Neural cell (in vitro differentiated cells): ENCODE measurements at regions not wholly inside any gene's neighbourhood (a gene's known extent, or its start where the extent isn't known, plus 50 kb on each side); places are given as distances from the start of the nearest gene placed in this dataset.

Experiments used
- CTCF ChIP-seq: fragments of 450-650 bp; IDR thresholded peaks from 2 replicates; pipeline ENCODE4 v1.5.1; 2014; ENCODE audit warnings: antibody characterized with exemption, mild to moderate bottlenecking, moderate library complexity; ENCODE audit not compliant: poor library complexity, severe bottlenecking
- EP300 ChIP-seq: fragments of 450-650 bp; conservative IDR thresholded peaks from 2 replicates; pipeline ENCODE4 v1.6.1; 2014; ENCODE audit warnings: antibody characterized with exemption, mild to moderate bottlenecking, moderate library complexity; ENCODE audit not compliant: poor library complexity, severe bottlenecking
- EZH2 ChIP-seq: fragments of 200-600, 300-800 bp; shearing (Covaris generic), sonication (generic); IDR thresholded peaks from 2 replicates; pipeline ENCODE4 v1.6.1; 2014; ENCODE audit warnings: antibody characterized with exemption, low read length, borderline replicate concordance, mild to moderate bottlenecking; ENCODE audit not compliant: insufficient read depth, poor library complexity, severe bottlenecking
- POLR2AphosphoS5 ChIP-seq: IDR thresholded peaks from 2 replicates; pipeline ENCODE4 v1.6.1; 2012
- RAD21 ChIP-seq: fragments of 450-650 bp; conservative IDR thresholded peaks from 2 replicates; pipeline ENCODE4 v1.6.1; 2014; ENCODE audit warnings: antibody characterized with exemption, mild to moderate bottlenecking, moderate library complexity
- REST ChIP-seq: IDR thresholded peaks from 2 replicates; pipeline ENCODE4 v1.6.1; 2012; ENCODE audit warnings: borderline replicate concordance
- SMC3 ChIP-seq: fragments of 450-650 bp; conservative IDR thresholded peaks from 2 replicates; pipeline ENCODE4 v1.6.1; 2014; ENCODE audit warnings: antibody characterized with exemption, mild to moderate bottlenecking, moderate library complexity; ENCODE audit not compliant: poor library complexity
- TAF1 ChIP-seq: IDR thresholded peaks from 2 replicates; pipeline ENCODE4 v1.6.1; 2012; ENCODE audit warnings: low read depth

DNA sequence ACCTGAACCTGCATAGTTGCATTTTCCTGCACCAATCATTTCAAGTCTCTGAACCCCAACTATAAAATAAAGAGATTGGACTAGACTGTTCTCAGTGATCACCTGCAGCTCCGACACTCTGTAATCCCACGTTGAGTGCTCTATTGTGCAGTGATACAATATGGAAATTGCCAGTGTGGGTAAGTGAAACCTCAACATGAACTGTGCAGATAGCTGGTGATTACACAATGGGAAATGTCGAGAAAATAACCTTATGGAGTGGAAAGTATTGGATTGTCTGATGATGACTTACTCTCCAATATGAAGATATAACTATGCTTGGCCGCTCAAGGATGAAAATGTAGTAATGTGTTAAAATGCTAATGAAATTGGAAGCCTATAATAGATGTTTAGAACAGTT is 293.1 kb upstream of the BRINP1 start:
- TF ChIP-seq CTCF (no peak), SMC3 (no peak), EZH2 (no peak), TAF1 (no peak), RAD21 (no peak), POLR2AphosphoS5 (peak; percentile 55), EP300 (no peak), REST (no peak)
